HepG2 (cell line): ENCODE measurements at regions not wholly inside any gene's neighbourhood (a gene's known extent, or its start where the extent isn't known, plus 50 kb on each side); places are given as distances from the start of the nearest gene placed in this dataset.

Source experiments
- CEBPB ChIP-seq: IDR thresholded peaks from 2 replicates; pipeline ENCODE4 v1.6.1; 2011; ENCODE audit warnings: low read depth, low read length, improper control_type of control experiment, borderline replicate concordance
- CHD4 ChIP-seq: fragments of 200-600 bp; sonication (generic); IDR thresholded peaks from 2 replicates; pipeline ENCODE4 v1.7.0; 2017; ENCODE audit warnings: mild to moderate bottlenecking, low read length, borderline replicate concordance
- FLYWCH1 ChIP-seq: sonication (generic); formaldehyde crosslinking; IDR thresholded peaks from 2 replicates; pipeline ENCODE4 v1.8.1; 2023; ENCODE audit warnings: mild to moderate bottlenecking, missing genetic modification reagents
- FOXJ3 ChIP-seq: sonication (generic); formaldehyde crosslinking; IDR thresholded peaks from 2 replicates; pipeline ENCODE4 v1.4.0; 2020; ENCODE audit warnings: missing genetic modification reagents, mild to moderate bottlenecking, borderline replicate concordance
- HMG20B ChIP-seq: conservative IDR thresholded peaks from 2 replicates; pipeline ENCODE4 v1.6.1; 2016; ENCODE audit warnings: missing genetic modification reagents, missing compliant biosample characterization
- KAT8 ChIP-seq: IDR thresholded peaks from 2 replicates; pipeline ENCODE4 v1.6.1; 2016; ENCODE audit warnings: missing genetic modification reagents, missing compliant biosample characterization
- MZF1 ChIP-seq: sonication (generic); formaldehyde crosslinking; IDR thresholded peaks from 2 replicates; pipeline ENCODE4 v1.8.1; 2023; ENCODE audit warnings: mild to moderate bottlenecking, missing genetic modification reagents, borderline replicate concordance
- NFE2L2 ChIP-seq: fragments of 150-350 bp; IDR thresholded peaks from 2 replicates; pipeline ENCODE4 v1.6.1; 2014; ENCODE audit warnings: low read length
- PHF20 ChIP-seq: sonication (generic); formaldehyde crosslinking; IDR thresholded peaks from 2 replicates; pipeline ENCODE4 v1.5.0; 2020; ENCODE audit warnings: mild to moderate bottlenecking, missing genetic modification reagents
- PHF21A ChIP-seq: sonication (generic); formaldehyde crosslinking; IDR thresholded peaks from 2 replicates; pipeline ENCODE4 v1.5.0; 2020; ENCODE audit warnings: mild to moderate bottlenecking, missing genetic modification reagents
- ZBTB3 ChIP-seq: sonication (generic); formaldehyde crosslinking; IDR thresholded peaks from 2 replicates; pipeline ENCODE4 v1.4.0; 2020; ENCODE audit warnings: low read depth, mild to moderate bottlenecking, moderate library complexity, missing genetic modification reagents, borderline replicate concordance
- ZFP36L2 ChIP-seq: sonication (generic); formaldehyde crosslinking; IDR thresholded peaks from 2 replicates; pipeline ENCODE4 v1.4.0; 2020; ENCODE audit warnings: missing genetic modification reagents
- ZNF136 ChIP-seq: sonication (generic); formaldehyde crosslinking; IDR thresholded peaks from 2 replicates; pipeline ENCODE4 v1.8.1; 2022; ENCODE audit warnings: low read depth, mild to moderate bottlenecking, moderate library complexity, missing genetic modification reagents
- ZZZ3 ChIP-seq: sonication (generic); formaldehyde crosslinking; IDR thresholded peaks from 2 replicates; pipeline ENCODE4 v1.4.0; 2020; ENCODE audit warnings: missing genetic modification reagents, mild to moderate bottlenecking, borderline replicate concordance
- TF ChIP-seq, protein P1 (sequence below): IDR thresholded peaks from 2 replicates; pipeline ENCODE4 v1.6.1; 2012; ENCODE audit warnings: low read depth, low read length, improper control_type of control experiment
- TF ChIP-seq, protein P2 (sequence below): sonication (generic); formaldehyde crosslinking; IDR thresholded peaks from 2 replicates; pipeline ENCODE4 v1.8.1; 2022; ENCODE audit warnings: low read depth, mild to moderate bottlenecking, missing genetic modification reagents
- TF ChIP-seq, protein P3 (sequence below): IDR thresholded peaks from 2 replicates; pipeline ENCODE4 v1.6.1; 2018; ENCODE audit warnings: missing genetic modification reagents

DNA sequence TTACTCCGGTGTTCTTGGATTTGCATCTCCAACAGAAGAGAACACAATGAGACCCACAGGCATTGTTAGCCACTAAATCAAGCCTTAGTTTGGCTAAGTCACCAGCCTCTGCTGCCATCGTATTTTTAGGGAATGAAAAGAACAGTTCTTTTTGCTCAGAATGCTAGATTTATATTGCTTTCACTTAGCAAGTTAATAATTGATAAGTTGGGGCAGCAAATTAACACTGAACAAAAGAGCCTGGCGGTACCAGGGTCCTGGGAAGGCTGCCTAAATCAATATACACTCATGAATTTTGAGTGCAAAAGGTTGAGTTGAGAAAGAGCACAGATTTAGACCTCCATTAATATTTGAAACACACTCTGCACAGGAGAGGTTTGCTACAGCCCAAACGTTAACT is 767.7 kb downstream of the TYW1 start (continued):
- TF ChIP-seq, protein P1, sequence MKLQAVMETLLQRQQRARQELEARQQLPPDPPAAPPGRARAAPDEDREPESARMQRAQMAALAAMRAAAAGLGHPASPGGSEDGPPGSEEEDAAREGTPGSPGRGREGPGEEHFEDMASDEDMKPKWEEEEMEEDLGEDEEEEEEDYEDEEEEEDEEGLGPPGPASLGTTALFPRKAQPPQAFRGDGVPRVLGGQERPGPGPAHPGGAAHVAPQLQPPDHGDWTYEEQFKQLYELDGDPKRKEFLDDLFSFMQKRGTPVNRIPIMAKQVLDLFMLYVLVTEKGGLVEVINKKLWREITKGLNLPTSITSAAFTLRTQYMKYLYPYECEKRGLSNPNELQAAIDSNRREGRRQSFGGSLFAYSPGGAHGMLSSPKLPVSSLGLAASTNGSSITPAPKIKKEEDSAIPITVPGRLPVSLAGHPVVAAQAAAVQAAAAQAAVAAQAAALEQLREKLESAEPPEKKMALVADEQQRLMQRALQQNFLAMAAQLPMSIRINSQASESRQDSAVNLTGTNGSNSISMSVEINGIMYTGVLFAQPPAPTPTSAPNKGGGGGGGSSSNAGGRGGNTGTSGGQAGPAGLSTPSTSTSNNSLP, result peak; percentile 95
- TF ChIP-seq NFE2L2 (no peak), ZNF136 (no peak), FLYWCH1 (CRISPR knock-in tag) (no peak), ZBTB3 (no peak), ZFP36L2 (CRISPR knock-in tag) (no peak), ZZZ3 (CRISPR knock-in tag) (no peak), PHF20 (no peak), KAT8 (CRISPR knock-in tag) (no peak), CHD4 (no peak), CEBPB (peak; percentile 82; the same call in 1 of the 2 replicates), PHF21A (CRISPR knock-in tag) (peak; percentile 87), FOXJ3 (CRISPR knock-in tag) (no peak), MZF1 (CRISPR knock-in tag) (no peak), HMG20B (CRISPR knock-in tag) (peak; percentile 91)
- TF ChIP-seq, protein P2, sequence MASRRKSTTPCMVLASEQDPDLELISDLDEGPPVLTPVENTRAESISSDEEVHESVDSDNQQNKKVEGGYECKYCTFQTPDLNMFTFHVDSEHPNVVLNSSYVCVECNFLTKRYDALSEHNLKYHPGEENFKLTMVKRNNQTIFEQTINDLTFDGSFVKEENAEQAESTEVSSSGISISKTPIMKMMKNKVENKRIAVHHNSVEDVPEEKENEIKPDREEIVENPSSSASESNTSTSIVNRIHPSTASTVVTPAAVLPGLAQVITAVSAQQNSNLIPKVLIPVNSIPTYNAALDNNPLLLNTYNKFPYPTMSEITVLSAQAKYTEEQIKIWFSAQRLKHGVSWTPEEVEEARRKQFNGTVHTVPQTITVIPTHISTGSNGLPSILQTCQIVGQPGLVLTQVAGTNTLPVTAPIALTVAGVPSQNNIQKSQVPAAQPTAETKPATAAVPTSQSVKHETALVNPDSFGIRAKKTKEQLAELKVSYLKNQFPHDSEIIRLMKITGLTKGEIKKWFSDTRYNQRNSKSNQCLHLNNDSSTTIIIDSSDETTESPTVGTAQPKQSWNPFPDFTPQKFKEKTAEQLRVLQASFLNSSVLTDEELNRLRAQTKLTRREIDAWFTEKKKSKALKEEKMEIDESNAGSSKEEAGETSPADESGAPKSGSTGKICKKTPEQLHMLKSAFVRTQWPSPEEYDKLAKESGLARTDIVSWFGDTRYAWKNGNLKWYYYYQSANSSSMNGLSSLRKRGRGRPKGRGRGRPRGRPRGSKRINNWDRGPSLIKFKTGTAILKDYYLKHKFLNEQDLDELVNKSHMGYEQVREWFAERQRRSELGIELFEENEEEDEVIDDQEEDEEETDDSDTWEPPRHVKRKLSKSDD, result no peak
- TF ChIP-seq, protein P3, sequence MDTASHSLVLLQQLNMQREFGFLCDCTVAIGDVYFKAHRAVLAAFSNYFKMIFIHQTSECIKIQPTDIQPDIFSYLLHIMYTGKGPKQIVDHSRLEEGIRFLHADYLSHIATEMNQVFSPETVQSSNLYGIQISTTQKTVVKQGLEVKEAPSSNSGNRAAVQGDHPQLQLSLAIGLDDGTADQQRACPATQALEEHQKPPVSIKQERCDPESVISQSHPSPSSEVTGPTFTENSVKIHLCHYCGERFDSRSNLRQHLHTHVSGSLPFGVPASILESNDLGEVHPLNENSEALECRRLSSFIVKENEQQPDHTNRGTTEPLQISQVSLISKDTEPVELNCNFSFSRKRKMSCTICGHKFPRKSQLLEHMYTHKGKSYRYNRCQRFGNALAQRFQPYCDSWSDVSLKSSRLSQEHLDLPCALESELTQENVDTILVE, result no peak
- TF ChIP-seq, all 625 proteins: peak for 70
